Body of pancreas (tissue), 4 donors: ENCODE measurements at regions not wholly inside any gene's neighbourhood (a gene's known extent, or its start where the extent isn't known, plus 50 kb on each side); places are given as distances from the start of the nearest gene placed in this dataset.

Experiments used
- ATAC-seq: fragments of 150-250 bp; one replicate; pipeline ENCODE4 v1.9.1; 2016
- DNase-seq, 4 donors: peaks; one replicate each; pipeline ENCODE4 v3.0.0-alpha.2; 2019
- H3K27ac ChIP-seq, 4 donors: fragments of 200-600 bp; sonication (generic); 1 replicate in 3 of 4; 2 replicates in 1 of 4; pipeline versions ENCODE4 v1.5.1 to v1.6.1; 2016 to 2019; ENCODE audit warnings: mild to moderate bottlenecking in 1 of 4, mixed read lengths in 1 of 4, moderate library complexity in 1 of 4
- H3K27me3 ChIP-seq, 2 donors: fragments of 200-600 bp; sonication (generic); one replicate each; pipeline ENCODE4 v1.6.0; 2016; ENCODE audit warnings: mild to moderate bottlenecking in 1 of 2
- H3K36me3 ChIP-seq, 2 donors: fragments of 200-600 bp; sonication (generic); replicated peaks in 1 of 2; 2 replicates each; pipeline ENCODE4 v1.5.1; 2016; ENCODE audit warnings: low read depth in 2 of 2; ENCODE audit not compliant: insufficient read depth in 1 of 2
- H3K4me1 ChIP-seq: fragments of 200-600 bp; sonication (generic); one replicate; pipeline ENCODE4 v1.6.0; 2016
- H3K4me3 ChIP-seq, 2 donors: fragments of 200-600 bp; sonication (generic); 1 replicate in 1 of 2; 2 replicates in 1 of 2; pipeline ENCODE4 v1.5.1; 2016 to 2019
- H3K9me3 ChIP-seq, 3 donors: fragments of 200-600 bp; sonication (generic); 1 replicate in 2 of 3; 2 replicates in 1 of 3; pipeline ENCODE4 v1.5.1; 2016
- CTCF ChIP-seq, 7 experiments: fragments of 450-650 bp in 4 of 7; fragments of 200-600 bp in 3 of 7; sonication (generic) in 3 of 7; IDR thresholded peaks; one replicate each; pipeline ENCODE4 v1.5.1; 2016 to 2019; ENCODE audit warnings: antibody characterized with exemption in 7 of 7
- POLR2A ChIP-seq, 3 donors: fragments of 450-650 bp; IDR thresholded peaks; one replicate each; pipeline ENCODE4 v1.6.1; 2016; ENCODE audit warnings: antibody characterized with exemption in 3 of 3, mild to moderate bottlenecking in 2 of 3
- WGBS, 2 donors: methylation state at CpG; one replicate each; pipeline ENCODE4 v1.1.5; 2017; 5-methylcytosine and 5-hydroxymethylcytosine counted together
- intact Hi-C: fragments of 100-400 bp; cut with DNase I; formaldehyde crosslinking; loops from one replicate; pipeline ENCODE4 v1.15.1; 2023

DNA sequence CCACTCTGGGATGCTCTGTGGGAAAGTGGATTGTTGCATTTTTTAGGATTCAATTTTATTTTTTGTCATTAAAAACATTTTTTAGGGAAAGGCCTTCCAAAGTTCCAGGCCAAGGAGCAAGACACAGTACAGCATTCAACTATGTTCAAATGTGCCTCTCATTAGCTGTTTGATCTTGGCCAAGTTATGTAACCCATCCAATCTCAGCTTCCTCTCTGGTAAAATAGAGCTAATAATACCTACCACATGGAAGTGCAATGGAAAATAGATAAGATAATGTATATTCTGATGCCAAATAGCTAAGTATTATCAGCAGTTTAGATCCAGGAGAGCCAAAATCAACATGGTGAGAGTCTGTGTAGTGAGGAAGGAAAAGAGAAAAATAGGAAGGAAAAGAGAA is 220.3 kb upstream of the SESN3 start:
- Histone ChIP-seq H3K27ac (no peak overlapping the region), H3K4me3 (no peak overlapping the region), H3K9me3 (no peaks in the 10 kb centered on the region), H3K27me3 (no peaks in the 10 kb centered on the region), H3K36me3 (no peaks in the 10 kb centered on the region), H3K4me1 (peaks cover 6% of the 10 kb centered on the region)
- no peak for DNase-seq
- no peak for ATAC-seq
- intact Hi-C loops = no loop called here
- TF ChIP-seq POLR2A (IDR thresholded peaks at IDR 0.05) (no peak), CTCF (IDR thresholded peaks at IDR 0.05) (no peak)

DNA sequence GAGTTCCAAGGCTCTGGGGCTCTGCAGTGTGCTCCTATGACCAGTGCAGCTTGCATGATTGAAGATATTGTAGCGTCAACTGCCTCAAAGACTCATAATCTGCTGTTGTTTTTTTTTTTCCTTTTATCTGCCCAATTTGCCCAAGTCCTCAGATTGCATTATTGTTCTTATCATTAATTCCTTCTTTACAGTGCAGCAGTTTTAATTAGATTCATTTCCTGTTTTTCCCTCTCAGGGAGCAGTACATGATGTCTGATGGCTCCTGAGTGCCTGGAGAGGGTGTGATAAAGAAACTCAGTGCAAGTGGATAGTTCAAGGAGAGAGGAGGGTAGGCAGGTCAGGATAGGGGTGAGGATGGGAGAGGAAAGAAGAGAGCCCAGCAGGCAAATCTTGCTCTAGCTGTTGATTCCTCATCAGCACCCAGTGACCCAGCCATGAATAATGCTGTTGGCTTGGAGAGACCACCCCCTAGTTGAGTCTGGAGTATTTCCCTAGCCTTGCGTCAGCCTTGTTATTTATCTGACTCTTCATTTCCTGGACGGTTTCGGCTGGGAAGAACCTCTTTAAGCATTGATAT is 219.6 kb upstream of the SESN3 start:
- Histone ChIP-seq H3K4me1 (peaks cover 6% of the 10 kb centered on the region), H3K9me3 (no peaks in the 10 kb centered on the region), H3K4me3 (no peak overlapping the region), H3K36me3 (no peaks in the 10 kb centered on the region), H3K27ac (no peak overlapping the region), H3K27me3 (no peaks in the 10 kb centered on the region)
- ATAC-seq (no peak), DNase-seq (no peak)
- TF ChIP-seq POLR2A (IDR thresholded peaks at IDR 0.05) (no peak), CTCF (IDR thresholded peaks at IDR 0.05) (no peak)
- WGBS, 2 donors = 76 to 86% methylated on average over 4 of the region's 4 CpGs
- intact Hi-C loops = no loop called here

- intact Hi-C loops = no loop called here
- Histone ChIP-seq H3K4me3 (no peak overlapping the region), H3K27me3 (no peaks in the 10 kb centered on the region), H3K9me3 (no peaks in the 10 kb centered on the region), H3K36me3 (no peaks in the 10 kb centered on the region), H3K27ac (no peak overlapping the region), H3K4me1 (no peaks in the 10 kb centered on the region)
- TF ChIP-seq CTCF (IDR thresholded peaks at IDR 0.05) = no peak
- TF ChIP-seq POLR2A (IDR thresholded peaks at IDR 0.05) = no peak
- WGBS, 2 donors = 90 to 92% methylated on average over 12 to 13 of the region's 13 CpGs
- DNase-seq (no peak), ATAC-seq (no peak)
These were observed 214.8 kb upstream of the SESN3 start for GRCh38 chr11:95445746-95446333.

- intact Hi-C loops = no loop called here
- TF ChIP-seq CTCF (IDR thresholded peaks at IDR 0.05) = no peak
- TF ChIP-seq POLR2A (IDR thresholded peaks at IDR 0.05) = no peak
- 52 to 58% methylated on average over 5 of the region's 5 CpGs for WGBS, 2 donors
- DNase-seq (no peak), ATAC-seq (no peak)
- Histone ChIP-seq H3K27ac (no peak overlapping the region), H3K4me3 (no peak overlapping the region), H3K27me3 (no peaks in the 10 kb centered on the region), H3K9me3 (no peaks in the 10 kb centered on the region), H3K36me3 (no peaks in the 10 kb centered on the region), H3K4me1 (no peaks in the 10 kb centered on the region)
These were observed 213.6 kb upstream of the SESN3 start for GRCh38 chr11:95444309-95445241.
